22Rv1 (cell line): ENCODE measurements at regions not wholly inside any gene's neighbourhood (a gene's known extent, or its start where the extent isn't known, plus 50 kb on each side); places are given as distances from the start of the nearest gene placed in this dataset.
A peak's percentile ranks its signal among the peaks of the same experiment; 100 is the strongest.

Experiments used
- CTCF ChIP-seq: fragments of 450-650 bp; IDR thresholded peaks from 2 replicates; pipeline ENCODE4 v1.5.1; 2017; ENCODE audit warnings: mild to moderate bottlenecking
- ZFX ChIP-seq: fragments of 450-650 bp; IDR thresholded peaks from 2 replicates; pipeline ENCODE4 v1.6.1; 2017; ENCODE audit warnings: antibody characterized with exemption, borderline replicate concordance

GRCh38 chrX:36684053-36684452 is 324.1 kb upstream of the FAM47C start:
- peak; percentile 52 for TF ChIP-seq CTCF
- TF ChIP-seq ZFX, result no peak
